Thymus (tissue), 11 donors: ENCODE measurements at regions not wholly inside any gene's neighbourhood (a gene's known extent, or its start where the extent isn't known, plus 50 kb on each side); places are given as distances from the start of the nearest gene placed in this dataset.

ENCODE experiments used
- DNase-seq, 9 donors: peaks; one replicate each; pipeline ENCODE4 v3.0.0-alpha.2; 2013; ENCODE audit warnings: low spot score in 9 of 9, low read depth in 6 of 9, missing footprints in 1 of 9
- H3K27ac ChIP-seq, 2 donors: one replicate each; pipeline ENCODE4 v1.5.1; 2013; ENCODE audit warnings: control low read depth in 1 of 2, low read depth in 1 of 2, low read length in 1 of 2, mild to moderate bottlenecking in 1 of 2, moderate library complexity in 1 of 2
- H3K27me3 ChIP-seq, 2 donors: one replicate each; pipeline ENCODE4 v1.5.1; 2013; ENCODE audit warnings: low read length in 1 of 2; ENCODE audit not compliant: control insufficient read depth in 2 of 2, insufficient read depth in 1 of 2
- H3K36me3 ChIP-seq, 2 donors: one replicate each; pipeline ENCODE4 v1.5.1; 2013; ENCODE audit warnings: low read length in 1 of 2, mild to moderate bottlenecking in 1 of 2, moderate library complexity in 1 of 2; ENCODE audit not compliant: control insufficient read depth in 2 of 2, insufficient read depth in 2 of 2
- H3K4me1 ChIP-seq, 2 donors: one replicate each; pipeline ENCODE4 v1.5.1; 2013; ENCODE audit warnings: low read length in 2 of 2; ENCODE audit not compliant: control insufficient read depth in 2 of 2, insufficient read depth in 2 of 2
- H3K4me3 ChIP-seq, 2 donors: one replicate each; pipeline ENCODE4 v1.5.1; 2013; ENCODE audit warnings: low read length in 2 of 2, control low read depth in 1 of 2, mild to moderate bottlenecking in 1 of 2
- H3K9me3 ChIP-seq, 2 donors: one replicate each; pipeline ENCODE4 v1.5.1; 2013; ENCODE audit warnings: low read length in 1 of 2, mild to moderate bottlenecking in 1 of 2; ENCODE audit not compliant: control insufficient read depth in 2 of 2, insufficient read depth in 1 of 2
- WGBS: extraction: QIAGEN DNeasy Blood & Tissue Kit; methylation state at CpG from one replicate; pipeline ENCODE4 v1.1.7; 2013; 5-methylcytosine and 5-hydroxymethylcytosine counted together
- donor health status: healthy.

GRCh38 chr4:180261346-180261745 is 1981.9 kb upstream of the TENM3 start:
- H3K9me3 ChIP-seq: no peaks in the 10 kb centered on the region
- H3K4me3 ChIP-seq: no peak overlapping the region
- no peaks in the 10 kb centered on the region for H3K36me3 ChIP-seq
- no peak for DNase-seq
- WGBS: 88% methylated on average over 2 of the region's 2 CpGs
- no peaks in the 10 kb centered on the region for H3K27me3 ChIP-seq
- H3K27ac ChIP-seq: no peak overlapping the region
- H3K4me1 ChIP-seq: no peaks in the 10 kb centered on the region

- no peaks in the 10 kb centered on the region for H3K9me3 ChIP-seq
- H3K4me3 ChIP-seq: no peak overlapping the region
- no peak overlapping the region for H3K27ac ChIP-seq
- H3K27me3 ChIP-seq: no peaks in the 10 kb centered on the region
- DNase-seq: no peak
- H3K4me1 ChIP-seq: no peaks in the 10 kb centered on the region
- WGBS: 95% methylated on average over 3 of the region's 3 CpGs
- H3K36me3 ChIP-seq: no peaks in the 10 kb centered on the region
Measured at GRCh38 chr4:180280076-180280475, 1963.1 kb upstream of the TENM3 start.

GRCh38 chr4:180280726-180281297 is 1962.4 kb upstream of the TENM3 start:
- no peaks in the 10 kb centered on the region for H3K27me3 ChIP-seq
- no peaks in the 10 kb centered on the region for H3K36me3 ChIP-seq

GRCh38 chr4:180281724-180282123 is 1961.5 kb upstream of the TENM3 start:
- no peak overlapping the region for H3K4me3 ChIP-seq
- no peaks in the 10 kb centered on the region for H3K4me1 ChIP-seq
- 97% methylated on average over 3 of the region's 3 CpGs for WGBS
- no peaks in the 10 kb centered on the region for H3K9me3 ChIP-seq
- no peak for DNase-seq
- no peaks in the 10 kb centered on the region for H3K36me3 ChIP-seq
- H3K27me3 ChIP-seq: no peaks in the 10 kb centered on the region
- H3K27ac ChIP-seq: no peak overlapping the region

More at GRCh38 chr4:180280726-180281297, 1962.4 kb upstream of the TENM3 start:
- Histone ChIP-seq H3K9me3 (no peaks in the 10 kb centered on the region), H3K27ac (no peak overlapping the region), H3K4me3 (no peak overlapping the region), H3K4me1 (no peaks in the 10 kb centered on the region)
- 93% methylated on average over 6 of the region's 6 CpGs for WGBS
- no peak for DNase-seq

GRCh38 chr4:180284267-180284666 is 1958.9 kb upstream of the TENM3 start:
- no peak overlapping the region for H3K4me3 ChIP-seq
- DNase-seq: no peak
- no peaks in the 10 kb centered on the region for H3K27me3 ChIP-seq
- WGBS: 80% methylated on average over 3 of the region's 3 CpGs
- H3K9me3 ChIP-seq: no peaks in the 10 kb centered on the region
- no peak overlapping the region for H3K27ac ChIP-seq
- H3K4me1 ChIP-seq: no peaks in the 10 kb centered on the region
- no peaks in the 10 kb centered on the region for H3K36me3 ChIP-seq

GRCh38 chr4:180285796-180286195 is 1957.4 kb upstream of the TENM3 start:
- no peaks in the 10 kb centered on the region for H3K4me1 ChIP-seq
- H3K9me3 ChIP-seq: no peaks in the 10 kb centered on the region
- DNase-seq: no peak
- no peak overlapping the region for H3K27ac ChIP-seq
- no peaks in the 10 kb centered on the region for H3K36me3 ChIP-seq
- no peaks in the 10 kb centered on the region for H3K27me3 ChIP-seq
- WGBS: 50% methylated on average over 1 of the region's 1 CpG
- H3K4me3 ChIP-seq: no peak overlapping the region

GRCh38 chr4:180292339-180292738 is 1950.9 kb upstream of the TENM3 start:
- Histone ChIP-seq H3K36me3 (no peaks in the 10 kb centered on the region), H3K4me3 (no peak overlapping the region), H3K4me1 (no peaks in the 10 kb centered on the region), H3K27me3 (no peaks in the 10 kb centered on the region), H3K9me3 (no peaks in the 10 kb centered on the region), H3K27ac (no peak overlapping the region)
- DNase-seq: no peak
- 72% methylated on average over 1 of the region's 1 CpG for WGBS

- Histone ChIP-seq H3K27ac (no peak overlapping the region), H3K27me3 (no peaks in the 10 kb centered on the region), H3K9me3 (no peaks in the 10 kb centered on the region), H3K4me3 (no peak overlapping the region), H3K4me1 (no peaks in the 10 kb centered on the region), H3K36me3 (no peaks in the 10 kb centered on the region)
- WGBS: 73% methylated on average over 4 of the region's 4 CpGs
- no peak for DNase-seq
Measured at GRCh38 chr4:180296036-180296599, 1947.1 kb upstream of the TENM3 start.

GRCh38 chr4:180304321-180304720 is 1938.9 kb upstream of the TENM3 start:
- no peaks in the 10 kb centered on the region for H3K4me1 ChIP-seq
- H3K27me3 ChIP-seq: no peaks in the 10 kb centered on the region
- DNase-seq: no peak
- 57% methylated on average over 4 of the region's 4 CpGs for WGBS
- H3K4me3 ChIP-seq: no peak overlapping the region
- H3K27ac ChIP-seq: no peak overlapping the region
- no peaks in the 10 kb centered on the region for H3K9me3 ChIP-seq
- no peaks in the 10 kb centered on the region for H3K36me3 ChIP-seq
